RPMI7951 (cell line): ENCODE measurements at regions not wholly inside any gene's neighbourhood (a gene's known extent, or its start where the extent isn't known, plus 50 kb on each side); places are given as distances from the start of the nearest gene placed in this dataset.

ENCODE experiments used
- DNase-seq: peaks from one replicate; pipeline ENCODE4 v3.0.0-alpha.2; 2012; ENCODE audit warnings: low read depth

- no peak for DNase-seq
Observed at GRCh38 chr13:76795701-76796695, 90.2 kb downstream of the KCTD12 start.

- DNase-seq, result peak; percentile 58
Observed at GRCh38 chr13:76792731-76793347, 93.4 kb downstream of the KCTD12 start.

GRCh38 chr13:76790980-76791819 is 95.0 kb downstream of the KCTD12 start:
- DNase-seq, result peak; percentile 10

- DNase-seq, result no peak
Observed at GRCh38 chr13:76790526-76790925, 95.7 kb downstream of the KCTD12 start.

DNA sequence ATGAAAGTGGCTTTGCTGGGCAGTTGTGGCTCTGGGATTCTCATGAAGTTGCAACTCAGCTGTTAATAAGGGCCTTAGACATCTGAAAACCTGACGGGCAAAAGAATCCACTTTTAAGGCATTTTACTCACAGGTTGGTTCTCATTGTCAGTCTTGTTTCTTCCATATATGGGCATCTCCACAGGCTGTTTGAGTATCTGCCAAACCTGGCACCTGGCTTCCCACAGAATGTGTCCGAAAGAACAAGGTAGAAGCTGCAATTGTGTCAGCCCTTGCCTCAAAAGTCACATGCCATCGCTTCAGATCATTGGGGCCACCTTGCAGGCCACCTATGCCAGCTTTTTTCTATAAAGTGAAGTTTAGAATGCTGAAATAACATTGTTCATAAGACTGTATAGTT is 102.4 kb downstream of the KCTD12 start:
- DNase-seq, result no peak

DNA sequence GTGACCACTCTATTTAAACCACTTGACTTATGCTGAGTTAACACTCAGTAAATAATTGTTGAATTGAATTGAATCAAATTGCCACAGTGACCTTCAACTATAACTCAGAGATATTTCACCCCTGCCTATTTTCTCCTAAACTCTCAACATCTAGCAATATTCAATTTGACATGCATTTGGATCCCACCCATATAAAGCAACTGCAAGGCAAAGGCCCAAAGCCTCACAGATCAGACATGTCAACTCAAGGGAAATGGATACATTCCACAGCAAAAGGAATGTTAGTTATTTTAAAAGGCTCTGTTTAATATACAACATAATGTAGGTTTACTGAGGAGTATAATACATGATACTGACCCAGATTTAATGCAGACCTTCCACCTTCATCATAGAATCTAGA is 107.4 kb downstream of the KCTD12 start:
- no peak for DNase-seq

- DNase-seq, result no peak
Observed at GRCh38 chr13:76777096-76777495, 109.1 kb downstream of the KCTD12 start.

GRCh38 chr13:76775088-76775740 is 111.0 kb downstream of the KCTD12 start:
- no peak for DNase-seq

DNA sequence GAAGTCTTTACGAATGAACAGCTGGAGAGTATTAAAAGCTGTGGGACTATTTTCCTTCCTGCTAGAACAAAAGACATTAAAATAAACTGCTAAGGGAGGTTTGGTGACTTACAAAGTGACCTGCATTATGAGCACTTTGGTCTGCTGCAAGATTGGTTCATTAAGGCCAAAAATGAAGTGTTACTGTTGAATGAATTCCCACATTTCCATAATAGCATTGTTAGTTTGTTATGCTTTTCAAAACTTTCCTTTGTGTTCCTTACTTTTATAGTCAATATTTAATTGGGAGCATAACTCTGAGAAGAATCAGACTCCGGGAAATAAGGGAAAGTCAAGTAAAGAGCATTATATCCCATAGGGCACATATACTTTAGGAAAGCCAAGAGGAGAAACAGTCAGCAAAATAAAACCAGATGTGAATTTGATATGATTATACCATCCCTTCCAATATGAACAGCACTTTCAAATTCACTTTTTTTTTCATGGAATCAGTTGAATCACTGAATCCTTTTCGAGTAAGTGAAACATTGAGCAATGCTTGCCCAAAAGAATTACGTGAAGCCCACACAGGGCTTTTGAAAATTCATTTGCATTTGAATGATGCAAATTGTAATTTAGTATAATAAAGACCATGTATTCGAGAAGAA is 112.6 kb downstream of the KCTD12 start:
- no peak for DNase-seq

GRCh38 chr13:76772241-76772640 is 114.0 kb downstream of the KCTD12 start:
- no peak for DNase-seq

DNA sequence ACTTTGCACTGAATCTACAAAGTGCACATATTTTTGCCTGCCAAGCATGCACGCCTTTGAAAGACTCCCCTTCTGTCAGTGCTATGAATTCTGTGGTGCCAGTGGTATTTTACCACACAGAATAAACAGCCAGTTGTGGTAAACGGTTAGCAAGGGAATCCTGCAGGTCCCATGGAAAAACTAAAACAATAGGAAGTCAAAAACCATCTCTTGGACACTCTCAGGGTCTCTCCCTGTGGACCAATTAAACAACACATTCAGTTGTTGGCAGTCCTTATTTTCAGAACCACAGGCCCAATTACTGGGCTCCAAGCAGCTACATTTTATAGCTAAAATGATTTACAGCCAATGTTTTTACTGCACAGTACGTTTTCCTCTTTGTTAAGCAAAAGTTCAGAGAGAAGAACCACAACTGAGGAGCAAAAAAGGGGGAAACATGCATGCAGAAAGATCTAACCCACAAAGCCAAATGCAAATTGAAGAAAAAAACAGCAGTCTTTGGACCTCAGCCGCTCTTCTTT is 116.9 kb downstream of the KCTD12 start:
- DNase-seq, result no peak

GRCh38 chr13:76768384-76768783 is 117.8 kb downstream of the KCTD12 start:
- DNase-seq, result no peak

- no peak for DNase-seq
Observed at GRCh38 chr13:76764916-76765315, 121.3 kb downstream of the KCTD12 start.

- peak; percentile 7 for DNase-seq
Observed at GRCh38 chr13:76764429-76764828, 121.8 kb downstream of the KCTD12 start.

DNA sequence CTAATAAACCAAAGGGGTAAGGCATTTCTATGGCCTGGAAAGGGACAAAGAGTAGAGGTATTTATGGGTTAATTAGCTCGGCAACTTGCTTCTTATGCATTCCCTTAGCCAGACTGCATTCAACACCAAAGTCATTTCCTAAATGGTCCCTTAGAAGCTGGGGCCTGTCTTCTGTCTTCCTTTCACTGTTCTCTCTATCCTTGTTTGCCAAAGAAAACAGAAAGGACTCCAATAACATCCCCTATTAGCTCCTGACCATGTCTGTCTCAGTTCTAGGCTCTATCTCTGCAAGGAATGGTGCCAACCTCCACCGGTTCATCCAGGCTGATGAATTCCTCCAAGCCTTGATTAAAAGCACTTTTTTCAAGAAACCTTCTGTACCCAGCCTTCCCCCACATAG is 123.5 kb downstream of the KCTD12 start:
- DNase-seq, result no peak

- no peak for DNase-seq
Observed at GRCh38 chr13:76759877-76760276, 126.3 kb downstream of the KCTD12 start.

- DNase-seq, result no peak
Observed at GRCh38 chr13:76758738-76759137, 127.5 kb downstream of the KCTD12 start.

- DNase-seq, result no peak
Observed at GRCh38 chr13:76758257-76758656, 127.9 kb downstream of the KCTD12 start.

GRCh38 chr13:76756451-76756850 is 129.8 kb downstream of the KCTD12 start:
- DNase-seq, result no peak

DNA sequence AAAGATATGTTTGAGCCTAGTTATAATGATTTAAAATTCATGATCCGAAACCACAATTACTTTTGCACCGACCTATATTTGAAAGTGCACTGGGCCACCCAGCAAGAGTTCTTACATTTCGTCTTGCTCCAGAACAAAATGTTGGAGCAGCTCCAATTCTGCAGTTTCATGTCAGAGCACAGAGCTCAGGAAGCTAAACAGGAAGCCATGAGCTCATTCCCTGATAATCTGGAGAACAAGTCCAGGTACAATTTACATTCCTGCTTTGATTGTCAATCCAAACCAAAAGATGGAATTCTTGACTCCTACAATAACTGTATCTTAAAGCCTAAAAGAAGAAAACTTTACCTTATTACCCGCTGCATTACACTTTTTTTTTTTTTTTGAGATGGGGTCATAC is 131.8 kb downstream of the KCTD12 start:
- no peak for DNase-seq

GRCh38 chr13:76751278-76751677 is 134.9 kb downstream of the KCTD12 start:
- DNase-seq, result no peak
